ENCODE measurements at regions not wholly inside any gene's neighbourhood (a gene's known extent, or its start where the extent isn't known, plus 50 kb on each side); places are given as distances from the start of the nearest gene placed in this dataset.

- no peak for DNase-seq (ENCODE audit: low read depth)
- H3K4me3 ChIP-seq (ENCODE audit: low read length), result no peak overlapping the region
- TF ChIP-seq, protein P1, sequence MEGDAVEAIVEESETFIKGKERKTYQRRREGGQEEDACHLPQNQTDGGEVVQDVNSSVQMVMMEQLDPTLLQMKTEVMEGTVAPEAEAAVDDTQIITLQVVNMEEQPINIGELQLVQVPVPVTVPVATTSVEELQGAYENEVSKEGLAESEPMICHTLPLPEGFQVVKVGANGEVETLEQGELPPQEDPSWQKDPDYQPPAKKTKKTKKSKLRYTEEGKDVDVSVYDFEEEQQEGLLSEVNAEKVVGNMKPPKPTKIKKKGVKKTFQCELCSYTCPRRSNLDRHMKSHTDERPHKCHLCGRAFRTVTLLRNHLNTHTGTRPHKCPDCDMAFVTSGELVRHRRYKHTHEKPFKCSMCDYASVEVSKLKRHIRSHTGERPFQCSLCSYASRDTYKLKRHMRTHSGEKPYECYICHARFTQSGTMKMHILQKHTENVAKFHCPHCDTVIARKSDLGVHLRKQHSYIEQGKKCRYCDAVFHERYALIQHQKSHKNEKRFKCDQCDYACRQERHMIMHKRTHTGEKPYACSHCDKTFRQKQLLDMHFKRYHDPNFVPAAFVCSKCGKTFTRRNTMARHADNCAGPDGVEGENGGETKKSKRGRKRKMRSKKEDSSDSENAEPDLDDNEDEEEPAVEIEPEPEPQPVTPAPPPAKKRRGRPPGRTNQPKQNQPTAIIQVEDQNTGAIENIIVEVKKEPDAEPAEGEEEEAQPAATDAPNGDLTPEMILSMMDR (conservative IDR thresholded peaks at IDR 0.05; ENCODE audit: low read length), result no peak
These were observed 196.0 kb downstream of the HIBADH start for GRCh38 chr7:27466703-27467102.

DNA sequence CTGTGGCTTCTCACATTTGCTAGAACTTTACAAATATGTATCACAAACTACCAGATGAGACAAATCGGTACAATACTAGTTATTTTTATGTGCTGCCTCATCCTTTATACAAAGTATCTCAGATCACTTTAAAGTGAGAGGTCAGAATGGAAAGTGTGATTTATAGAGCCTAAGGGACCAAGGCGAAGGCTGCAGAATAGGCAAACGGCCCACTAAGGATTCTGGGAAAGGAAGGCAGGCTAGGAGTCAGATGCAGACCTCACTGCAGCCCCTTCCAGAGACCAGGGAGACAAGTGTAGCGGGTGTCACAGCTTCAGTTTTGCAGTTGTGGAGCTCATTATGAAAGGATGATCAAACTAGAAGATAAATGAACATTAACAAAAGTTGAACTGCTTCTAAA, 190.6 kb downstream of the HIBADH start:
- DNase-seq (ENCODE audit: low read depth), result no peak
- no peak overlapping the region for H3K4me3 ChIP-seq (ENCODE audit: low read length)
- TF ChIP-seq, protein P1 (conservative IDR thresholded peaks at IDR 0.05; ENCODE audit: low read length), result no peak
